ENCODE measurements at regions not wholly inside any gene's neighbourhood (a gene's known extent, or its start where the extent isn't known, plus 50 kb on each side); places are given as distances from the start of the nearest gene placed in this dataset.
A peak's percentile ranks its signal among the peaks of the same experiment; 100 is the strongest.
"Not testable (repeated sequence)": the region's sequence is repeated elsewhere in the genome, so short reads cannot be mapped to it uniquely, and the experiment has no call there.

DNA sequence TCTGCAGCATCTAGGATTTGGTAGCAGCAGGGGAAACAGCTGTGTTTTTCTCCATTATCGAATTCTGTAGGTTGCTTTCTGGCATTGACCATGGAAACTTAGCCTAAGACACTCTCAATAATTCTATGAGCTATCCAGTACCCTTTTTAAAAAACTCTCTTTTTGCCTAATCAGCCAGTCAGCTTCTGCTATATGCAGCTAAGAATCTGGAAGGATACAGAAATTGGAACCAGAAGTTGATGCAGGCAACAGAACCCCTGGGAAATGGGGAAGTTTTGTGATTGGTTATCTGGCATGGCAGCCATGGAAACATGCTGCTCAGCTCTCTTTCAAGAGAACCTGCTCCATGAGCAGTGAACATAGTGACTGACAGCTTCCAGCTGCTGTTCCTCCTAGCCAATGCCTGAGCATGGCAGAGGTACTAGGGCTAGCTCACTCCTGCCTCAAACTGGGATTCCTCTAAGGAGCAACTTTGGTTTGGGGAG lies 417.6 kb upstream of the MAOA start:
- no peak for DNase-seq

DNA sequence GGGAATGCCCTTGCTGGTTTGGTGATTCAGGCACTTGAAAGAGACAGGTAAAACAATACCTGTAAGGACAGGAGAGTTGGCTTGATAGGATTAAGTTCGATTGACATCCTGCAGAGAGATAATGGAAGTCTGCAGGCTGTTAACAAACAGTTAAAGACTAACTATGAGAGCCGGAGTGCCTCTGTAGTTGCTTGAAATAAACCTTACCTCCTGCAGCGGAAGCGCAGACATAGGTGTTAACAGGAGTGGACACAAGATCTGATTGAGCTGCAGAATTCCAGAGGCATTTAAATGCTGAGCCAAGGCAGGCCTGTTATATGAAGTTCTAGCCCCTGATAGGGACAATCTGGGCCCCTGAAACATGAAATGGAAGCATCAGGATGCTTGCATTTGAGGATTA lies 416.7 kb upstream of the MAOA start:
- DNase-seq, result no peak

DNA sequence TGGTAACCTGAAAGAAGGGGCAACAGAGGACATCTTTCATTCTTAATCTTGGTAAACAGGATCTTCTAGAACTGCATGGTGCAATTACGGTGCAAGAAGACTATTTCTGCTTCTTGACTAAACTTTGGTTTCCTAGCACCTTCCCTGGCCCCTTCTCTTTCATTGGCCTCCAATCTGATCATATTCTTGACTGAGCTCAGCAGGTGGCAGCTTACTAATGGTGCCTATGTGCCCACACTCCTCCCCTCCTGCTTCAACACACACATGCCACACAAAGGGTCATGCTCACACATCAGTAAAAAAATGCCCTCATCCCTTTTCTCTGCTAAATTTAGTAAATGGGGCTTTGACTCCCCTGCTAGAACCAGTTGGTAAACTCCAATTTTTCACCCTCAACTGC lies 400.5 kb upstream of the MAOA start:
- DNase-seq, result no peak

DNA sequence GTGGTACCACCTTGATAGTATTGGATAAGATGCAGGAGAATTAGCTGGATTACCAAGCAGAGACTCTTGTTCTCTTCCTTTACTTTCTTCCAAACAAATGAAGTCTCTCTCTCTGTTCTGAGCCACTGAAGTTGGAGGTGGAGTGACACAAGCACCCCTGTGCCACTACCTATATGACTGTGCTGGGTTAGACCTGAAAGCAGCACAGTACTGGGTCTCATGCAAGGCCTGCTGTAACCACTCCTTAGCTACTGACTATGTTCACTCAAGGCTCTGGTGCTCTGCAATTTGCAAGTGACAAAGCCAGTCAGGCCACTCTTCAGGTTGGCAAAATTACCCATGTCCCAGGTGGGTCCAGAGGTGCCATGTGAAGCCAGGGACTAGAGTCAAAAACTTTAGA lies 389.6 kb upstream of the MAOA start:
- DNase-seq, result no peak

DNA sequence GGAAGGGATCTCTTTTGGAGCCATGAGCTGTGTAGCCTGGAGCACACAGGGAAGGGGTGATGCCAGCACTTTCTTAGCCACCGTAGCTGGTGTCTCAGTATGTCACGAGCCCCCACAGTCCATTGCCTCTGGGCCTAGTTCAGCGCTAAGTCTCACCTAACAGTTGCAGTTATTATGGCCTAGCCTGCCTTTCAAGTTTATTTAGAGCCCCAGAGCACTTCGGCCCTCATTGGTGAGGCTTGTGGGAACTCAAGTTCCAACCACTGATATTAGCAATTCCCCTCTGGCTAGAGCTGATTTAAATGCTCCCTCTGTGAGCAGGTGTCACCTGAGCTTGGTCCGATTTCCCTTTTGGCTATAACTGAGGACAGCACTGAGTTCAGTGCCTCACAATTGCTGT lies 388.4 kb upstream of the MAOA start:
- no peak for DNase-seq

DNA sequence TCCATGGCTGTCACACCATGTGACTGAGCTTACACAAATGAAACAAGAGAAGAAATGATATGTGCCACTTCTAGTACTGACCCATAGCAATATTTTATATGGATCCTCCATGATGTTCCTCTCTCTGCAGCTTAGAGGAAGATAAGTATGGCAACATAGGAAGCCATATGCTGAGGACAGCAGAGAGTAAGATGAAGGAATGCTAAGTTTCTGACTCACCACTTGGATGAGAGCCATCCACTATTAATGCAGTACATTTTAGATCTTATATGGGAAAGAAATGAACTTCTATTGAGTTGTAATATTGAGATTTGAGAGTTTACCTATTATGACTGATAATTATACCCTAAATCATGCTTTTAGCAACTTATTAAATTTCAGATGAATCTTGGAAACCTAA lies 386.9 kb upstream of the MAOA start:
- no peak for DNase-seq

DNA sequence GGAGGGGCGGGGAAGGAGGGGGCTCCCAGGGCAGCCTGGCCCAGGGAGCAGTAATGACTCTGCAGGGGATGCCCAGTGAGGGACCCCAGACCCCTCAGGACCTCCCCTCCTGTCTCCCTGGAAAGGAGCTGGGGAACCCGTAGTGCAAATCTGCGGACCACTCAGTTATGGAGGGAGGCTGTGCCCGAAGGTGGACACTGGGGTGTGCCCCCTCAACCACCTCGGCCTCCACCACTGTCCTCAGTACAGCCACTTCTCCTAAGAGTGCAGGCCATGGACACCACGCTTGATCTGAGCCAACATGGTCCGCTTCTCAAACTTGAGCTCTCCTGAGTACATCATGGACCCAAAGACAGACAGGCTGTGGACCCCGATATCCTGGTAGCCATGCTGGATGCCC lies 378.2 kb upstream of the MAOA start:
- no peak for DNase-seq

DNA sequence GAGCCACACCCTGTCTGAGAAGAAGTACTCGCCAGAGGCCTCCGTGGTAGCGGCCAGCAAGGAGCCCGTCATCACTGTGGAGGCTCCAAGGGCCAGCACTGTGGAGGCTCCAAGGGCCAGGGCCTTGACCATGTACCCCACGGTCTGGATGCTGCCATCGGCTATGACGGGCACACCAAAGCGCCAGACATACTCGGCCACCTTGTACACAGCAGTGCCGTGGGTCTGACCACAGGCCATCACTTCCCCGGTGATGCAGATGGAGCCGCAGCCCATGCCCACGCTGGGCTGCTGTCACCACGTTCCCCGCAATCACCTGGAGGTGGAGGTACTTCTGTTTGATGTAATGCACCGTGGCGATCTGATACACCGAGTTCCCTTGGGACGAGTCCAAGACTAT lies 377.7 kb upstream of the MAOA start:
- DNase-seq, result no peak

DNA sequence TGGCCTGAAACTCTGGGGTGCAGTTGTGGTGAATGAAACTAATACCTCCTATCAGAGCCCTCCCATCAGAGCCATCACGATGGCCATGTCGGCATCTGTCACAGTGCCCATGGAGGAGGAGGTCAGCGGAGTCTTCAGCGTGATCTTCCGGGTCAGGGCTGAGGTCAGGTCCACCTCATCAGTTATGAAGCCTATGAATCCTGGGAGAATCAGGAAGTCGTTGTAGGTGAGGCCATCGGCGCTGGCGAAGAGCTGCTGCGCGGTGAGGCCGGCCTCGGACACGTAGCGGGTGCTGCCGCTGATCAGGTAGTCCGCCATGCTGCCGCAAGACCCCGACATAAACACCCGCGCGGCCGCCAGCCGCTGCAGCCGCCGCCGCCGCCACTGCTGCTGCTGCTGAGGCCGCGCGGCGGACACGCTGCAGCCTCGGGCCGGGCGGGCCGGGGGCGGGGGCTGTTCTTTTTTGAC lies 376.7 kb upstream of the MAOA start:
- no peak for DNase-seq

DNA sequence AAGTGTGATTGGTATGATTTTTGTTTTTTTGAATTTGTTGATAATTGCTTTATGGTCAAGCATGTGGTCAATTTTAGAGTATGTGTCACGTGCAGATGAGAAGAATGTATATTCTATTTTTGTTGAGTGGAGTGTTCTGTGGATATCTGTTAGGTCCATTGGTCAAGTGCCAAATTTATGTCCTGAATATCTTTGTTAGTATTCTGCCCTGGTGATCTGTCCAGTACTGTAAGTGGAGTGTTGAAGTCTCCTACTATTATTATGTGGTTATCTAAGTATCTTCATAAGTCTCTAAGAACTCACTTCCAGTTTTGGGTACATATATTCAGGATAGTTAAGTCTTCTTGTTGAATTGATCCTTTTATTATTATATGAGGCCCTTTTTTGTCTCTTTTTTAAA lies 372.9 kb upstream of the MAOA start:
- no peak for DNase-seq

DNA sequence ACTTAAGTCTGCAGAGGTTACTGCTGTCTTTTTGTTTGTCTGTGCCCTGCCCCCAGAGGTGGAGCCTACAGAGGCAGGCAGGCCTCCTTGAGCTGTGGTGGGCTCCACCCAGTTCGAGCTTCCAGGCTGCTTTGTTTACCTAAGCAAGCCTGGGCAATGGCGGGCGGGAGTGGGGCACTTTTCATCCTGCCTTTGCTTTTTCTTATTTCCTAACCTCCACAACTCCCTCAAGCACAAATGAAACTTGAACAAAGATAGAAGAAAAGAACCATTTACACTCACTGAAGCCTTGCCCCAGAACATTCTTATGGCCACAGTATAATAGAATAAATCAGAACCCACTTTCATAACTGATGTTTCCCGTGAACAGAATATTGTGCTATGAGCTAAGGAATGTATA lies 344.5 kb upstream of the MAOA start:
- DNase-seq, result not testable (repeated sequence)

DNA sequence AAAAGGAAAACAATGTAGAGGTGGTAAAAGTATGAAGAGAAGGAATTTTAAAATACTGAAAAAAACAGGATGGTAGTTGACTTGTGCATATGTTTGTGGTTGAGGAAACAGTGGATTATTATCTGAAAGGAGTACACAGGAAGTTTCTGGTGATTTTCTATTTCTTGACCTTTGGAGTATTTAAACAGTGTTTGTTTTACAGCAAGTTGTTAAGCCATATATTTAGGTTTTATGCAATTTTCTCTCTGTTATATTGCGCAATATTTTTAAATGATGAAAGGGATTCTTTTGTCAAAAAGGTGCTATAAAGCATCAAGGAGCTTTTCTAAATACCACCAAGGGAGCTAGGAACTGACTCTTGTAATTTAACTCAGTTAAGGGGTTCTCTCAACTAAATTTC lies 343.1 kb upstream of the MAOA start:
- DNase-seq, result no peak

DNA sequence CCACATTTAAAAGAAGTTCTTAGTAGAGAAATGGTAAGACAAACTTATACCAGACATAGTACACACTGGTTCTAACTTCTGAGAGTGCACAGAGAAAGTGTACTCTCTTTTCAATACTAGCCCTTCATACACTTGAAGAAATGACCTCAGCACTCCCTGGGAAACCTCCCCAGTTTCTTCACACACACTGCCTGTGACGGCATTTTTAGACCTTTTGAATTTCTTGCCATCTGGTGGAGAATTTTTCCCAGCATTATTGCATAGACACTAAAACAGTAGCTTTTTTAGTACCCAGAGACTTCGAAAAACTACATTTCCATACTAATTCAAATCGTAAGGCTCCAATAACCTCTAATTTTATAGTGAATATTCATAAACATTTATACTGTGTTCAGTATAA lies 341.6 kb upstream of the MAOA start:
- no peak for DNase-seq

DNA sequence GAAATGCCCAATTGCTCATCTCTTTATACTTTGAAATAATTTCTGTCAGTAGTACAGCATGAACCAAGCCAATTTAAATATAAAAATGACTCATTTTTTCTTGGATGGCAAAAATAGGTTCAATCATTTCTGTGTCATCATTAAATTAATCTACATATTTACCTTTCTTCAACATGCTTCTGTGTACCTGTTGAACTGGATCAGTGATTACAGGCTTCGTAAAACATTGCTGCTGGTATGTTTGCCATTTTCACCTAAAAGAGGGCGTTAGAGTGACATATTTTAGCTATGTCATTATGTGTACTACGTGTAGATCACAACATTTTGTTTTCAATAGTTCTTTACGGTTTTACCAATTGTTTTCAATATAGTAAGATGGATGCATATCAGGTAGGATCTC lies 340.5 kb upstream of the MAOA start:
- DNase-seq, result no peak

DNA sequence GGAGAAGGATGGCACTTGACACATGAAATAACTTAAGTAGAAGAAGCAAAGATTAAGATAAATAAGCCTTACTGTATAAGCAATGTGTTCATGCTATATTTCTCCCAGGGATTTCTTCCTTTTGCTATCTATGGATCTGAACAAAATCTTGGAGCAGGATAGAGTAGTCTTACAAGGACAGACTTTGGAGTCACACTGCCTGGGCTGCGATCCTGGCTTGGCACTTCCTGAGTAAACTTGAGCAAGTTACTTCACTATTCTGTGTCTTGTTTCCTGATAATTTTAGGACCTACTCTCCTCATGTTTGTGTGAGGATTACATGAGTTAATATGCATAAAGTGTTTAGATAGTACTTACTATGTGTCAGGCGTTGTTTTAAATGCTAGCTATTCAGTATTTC lies 340.0 kb upstream of the MAOA start:
- DNase-seq, result no peak

DNA sequence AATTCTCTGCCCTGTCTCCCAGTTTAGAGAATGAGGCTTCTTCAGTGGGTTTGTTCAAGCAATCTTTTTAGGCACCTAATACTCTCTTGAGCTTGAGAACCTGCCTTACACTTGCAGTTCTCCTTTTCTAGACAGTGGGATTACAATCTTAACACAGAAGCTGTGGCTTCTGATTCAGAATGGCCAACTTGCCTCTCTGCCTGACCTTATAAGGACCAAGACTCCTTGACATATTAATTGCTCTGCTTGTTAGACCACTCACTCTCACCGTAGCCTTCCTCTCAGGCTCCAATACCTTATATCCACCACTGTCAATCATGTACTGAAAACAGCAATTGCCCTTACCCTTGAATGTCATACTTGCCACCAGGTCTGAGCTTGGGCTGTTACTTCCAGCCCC lies 338.7 kb upstream of the MAOA start:
- no peak for DNase-seq

DNA sequence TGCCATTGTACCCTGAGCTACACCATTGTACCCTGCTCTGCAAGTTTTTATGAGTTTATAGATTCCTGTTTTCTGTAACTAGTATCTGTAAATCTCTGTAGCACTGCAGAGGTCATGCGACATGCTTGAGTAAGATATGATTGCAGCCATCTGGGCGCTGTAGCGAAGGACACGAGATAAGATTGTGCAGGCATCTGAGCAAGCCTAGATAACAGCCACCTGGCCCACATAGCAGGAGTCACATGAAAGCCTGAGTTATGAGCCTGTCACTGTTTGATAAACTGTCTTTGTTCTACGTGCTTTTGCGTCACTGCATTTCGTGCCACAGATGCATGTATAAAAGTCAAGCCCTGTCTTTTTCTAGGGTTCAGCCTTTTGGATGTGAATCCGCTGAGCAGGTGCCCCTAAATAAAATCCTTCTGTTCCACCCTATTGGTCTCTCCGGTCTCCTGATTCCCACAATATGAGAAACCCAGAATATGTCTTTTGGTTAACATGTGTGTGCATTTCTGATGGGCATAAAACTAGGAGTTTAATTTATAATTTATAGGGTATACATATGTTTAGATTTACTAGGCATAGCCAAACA lies 327.6 kb upstream of the MAOA start:
- DNase-seq, result no peak

DNA sequence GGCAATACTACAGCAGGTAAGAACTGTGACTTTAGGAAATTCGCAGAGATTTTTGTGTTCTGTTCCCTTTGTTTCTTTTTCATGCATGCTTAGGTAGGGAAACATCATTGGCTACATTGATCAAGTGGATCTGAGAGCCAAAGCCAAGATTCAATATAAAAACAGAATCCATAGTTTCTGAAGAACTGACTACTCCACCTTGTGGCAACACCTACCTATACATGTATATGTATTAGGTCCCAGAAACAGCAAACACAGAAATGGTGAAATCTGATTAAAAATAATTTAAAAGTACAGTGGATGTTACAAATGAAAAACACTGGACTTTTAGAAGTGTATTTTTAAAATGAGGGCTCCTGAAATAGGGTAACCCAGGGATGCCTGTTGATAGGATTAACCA lies 322.6 kb upstream of the MAOA start:
- DNase-seq, result peak; percentile 0

DNA sequence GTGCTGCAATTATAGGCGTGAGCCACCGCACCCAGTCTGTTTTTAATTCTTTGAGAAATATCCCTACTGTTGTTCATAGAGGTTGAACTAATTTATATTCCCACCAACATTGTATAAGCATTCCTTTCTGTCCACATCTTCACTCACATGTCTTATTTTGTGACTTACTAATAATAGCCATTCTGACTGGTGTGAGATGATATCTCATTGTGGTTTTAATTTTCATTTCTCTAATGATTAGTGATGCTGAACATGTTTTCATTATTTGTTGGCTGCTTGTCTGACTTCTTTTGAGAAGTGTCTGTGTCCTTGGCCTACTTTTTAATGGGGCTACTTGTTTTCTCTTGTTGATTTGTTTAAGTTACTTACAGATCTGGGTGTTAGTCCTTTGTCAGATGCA lies 310.9 kb upstream of the MAOA start:
- DNase-seq, result no peak

DNA sequence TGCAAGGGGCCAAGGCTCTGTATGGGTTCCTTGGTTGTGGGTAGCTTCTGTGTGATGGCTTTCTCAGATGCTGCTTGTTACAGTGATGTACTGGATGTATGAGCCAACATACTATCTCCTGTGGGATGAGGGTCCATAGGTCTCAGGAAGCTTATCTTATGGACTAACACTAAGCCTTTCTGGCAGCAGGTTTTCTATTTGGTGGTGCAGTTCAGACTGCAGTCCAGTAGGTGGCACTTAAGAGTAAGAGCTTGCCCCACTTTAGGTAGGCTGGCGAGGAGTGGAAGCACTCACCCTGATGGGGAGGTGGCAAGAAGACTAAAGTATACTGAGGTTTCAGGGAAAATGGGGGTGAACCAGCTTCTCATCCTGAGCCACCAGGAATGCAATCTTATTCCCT lies 306.7 kb upstream of the MAOA start:
- DNase-seq, result peak; percentile 55

DNA sequence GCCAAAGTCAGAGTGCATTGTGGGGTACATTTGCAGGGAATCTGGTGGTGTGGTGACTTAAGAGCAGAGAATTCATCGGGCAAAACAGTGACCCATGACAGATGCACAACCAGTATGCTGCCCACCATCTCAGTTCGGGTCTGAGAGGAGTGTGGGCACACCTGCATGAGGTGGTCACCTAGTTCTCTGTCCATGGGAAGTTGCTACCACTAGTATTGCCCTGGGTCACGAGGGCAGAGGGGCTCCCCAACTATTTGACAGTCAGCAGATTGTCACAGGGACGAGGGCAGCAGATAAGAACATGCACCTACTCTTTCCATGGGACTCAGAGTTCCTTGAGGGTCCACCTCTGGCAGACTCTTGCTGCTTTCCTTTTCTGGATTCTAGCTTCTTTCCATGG lies 305.2 kb upstream of the MAOA start:
- DNase-seq, result no peak

DNA sequence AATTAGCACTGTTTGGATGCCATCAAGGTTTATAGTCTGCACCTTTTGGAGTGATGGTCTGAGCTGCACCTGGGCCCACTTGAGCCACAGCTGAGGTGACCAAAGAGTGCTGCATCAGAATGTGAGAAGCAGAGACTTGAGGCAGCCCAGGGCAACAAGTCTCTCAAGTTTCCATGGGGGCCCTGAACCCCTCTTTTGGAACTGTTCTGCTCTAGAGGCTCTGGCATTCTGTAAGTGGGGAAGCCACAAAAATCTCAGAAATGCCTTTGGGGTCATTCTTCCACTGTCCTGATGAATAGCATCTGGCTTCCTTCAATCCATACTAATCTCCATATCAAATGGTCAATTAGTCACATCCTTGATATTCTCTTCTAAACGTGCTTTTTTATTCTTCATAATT lies 298.4 kb upstream of the MAOA start:
- no peak for DNase-seq

DNA sequence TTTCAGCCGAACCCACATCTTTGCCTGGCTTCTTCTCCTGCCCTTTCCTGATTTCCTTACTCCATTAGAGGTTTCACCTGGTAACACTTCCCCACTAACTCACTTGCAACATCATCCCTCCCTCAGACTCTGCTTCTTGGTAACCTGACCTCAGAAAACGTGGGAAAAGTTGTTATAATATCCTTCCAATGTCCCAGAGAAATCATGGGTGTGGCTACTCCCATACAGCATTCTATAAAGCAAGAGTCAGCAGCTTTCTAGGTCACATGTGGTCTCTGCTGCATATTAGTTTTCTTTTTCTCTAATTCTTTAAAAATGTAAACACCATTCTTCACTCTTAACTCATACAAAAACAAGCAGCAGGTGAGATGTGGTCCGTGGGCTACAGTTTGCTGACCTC lies 283.1 kb upstream of the MAOA start:
- no peak for DNase-seq

DNA sequence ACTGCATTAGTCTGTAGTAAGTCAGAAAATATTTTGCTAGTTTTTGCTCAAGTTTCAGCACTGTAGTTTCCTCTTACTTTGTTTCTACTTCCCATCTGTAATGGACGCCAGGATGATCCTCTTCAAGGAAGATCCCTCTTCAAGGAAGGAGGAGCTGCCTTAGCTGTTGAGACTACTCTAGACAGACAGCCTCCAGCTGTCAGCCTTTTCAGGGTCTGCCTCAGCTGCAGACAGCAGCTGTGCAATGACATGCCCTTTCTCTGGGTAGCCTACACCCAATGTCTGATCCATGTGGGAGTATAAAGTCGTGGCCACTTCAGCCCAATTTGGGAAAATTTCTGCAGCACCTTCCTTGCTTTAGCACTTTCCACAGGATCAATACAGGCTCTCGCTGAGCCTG lies 281.0 kb upstream of the MAOA start:
- DNase-seq, result no peak

DNA sequence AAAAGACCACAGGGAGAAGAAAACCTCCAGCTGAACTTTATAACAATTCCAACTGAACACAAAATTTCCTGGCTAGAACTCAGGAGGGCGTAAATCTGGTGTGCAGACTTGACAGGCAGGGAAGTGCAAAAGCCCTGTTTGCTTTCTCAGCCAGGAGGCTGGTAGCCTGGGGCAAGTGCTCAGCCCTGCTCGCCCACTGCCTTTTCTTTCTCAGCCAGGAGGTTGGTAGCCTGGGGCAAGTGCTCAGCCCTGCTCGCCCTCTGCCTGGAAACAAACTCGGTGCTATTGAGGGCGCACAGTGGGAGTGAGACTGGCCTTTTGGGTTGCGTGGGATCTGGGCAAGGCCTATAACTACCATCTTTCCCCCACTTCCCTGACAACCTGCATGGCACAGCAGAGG lies 275.4 kb upstream of the MAOA start:
- no peak for DNase-seq

DNA sequence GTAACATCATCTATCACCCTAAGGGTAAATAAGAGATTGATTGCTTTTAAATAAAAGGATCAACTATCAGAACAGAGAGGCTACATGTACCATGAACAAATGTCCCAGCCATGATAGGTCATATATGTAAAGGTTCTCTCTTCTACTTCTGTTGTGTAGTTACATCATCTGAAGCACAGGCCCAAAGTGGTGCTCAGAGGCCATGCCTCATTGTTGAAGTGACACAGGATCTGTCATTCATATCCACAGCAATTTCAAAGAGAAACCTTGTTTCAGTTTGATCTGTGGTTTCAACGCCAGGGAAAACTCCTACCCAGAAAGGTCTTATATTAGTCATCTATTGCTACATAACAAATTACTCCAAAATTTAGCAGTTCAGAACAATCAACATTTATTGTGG lies 269.2 kb upstream of the MAOA start:
- DNase-seq, result no peak

Data from dermis blood vessel endothelial cell (primary cell).